Upper lobe of left lung (tissue), 4 donors: ENCODE measurements at regions not wholly inside any gene's neighbourhood (a gene's known extent, or its start where the extent isn't known, plus 50 kb on each side); places are given as distances from the start of the nearest gene placed in this dataset.

ENCODE experiments used
- EP300 ChIP-seq, 4 donors: sonication (generic); formaldehyde crosslinking; IDR thresholded peaks; one replicate each; pipeline ENCODE4 v1.5.1; 2017; ENCODE audit warnings: antibody characterized with exemption in 4 of 4, control low read depth in 2 of 4
- POLR2A ChIP-seq, 4 donors: fragments of 450-650 bp; IDR thresholded peaks; one replicate each; pipeline ENCODE4 v1.5.1; 2016 to 2017; ENCODE audit warnings: antibody characterized with exemption in 4 of 4, mild to moderate bottlenecking in 2 of 4
- POLR2AphosphoS5 ChIP-seq, 2 donors: sonication (generic); formaldehyde crosslinking; IDR thresholded peaks; one replicate each; pipeline ENCODE4 v1.5.1; 2017; ENCODE audit warnings: antibody characterized with exemption in 2 of 2
- TF ChIP-seq, protein P1 (sequence below), 6 experiments: fragments of 450-650 bp in 4 of 6; fragments of 200-600 bp in 2 of 6; sonication (generic) in 2 of 6; IDR thresholded peaks; one replicate each; pipeline ENCODE4 v1.5.1; 2016 to 2019; ENCODE audit warnings: antibody characterized with exemption in 6 of 6

DNA sequence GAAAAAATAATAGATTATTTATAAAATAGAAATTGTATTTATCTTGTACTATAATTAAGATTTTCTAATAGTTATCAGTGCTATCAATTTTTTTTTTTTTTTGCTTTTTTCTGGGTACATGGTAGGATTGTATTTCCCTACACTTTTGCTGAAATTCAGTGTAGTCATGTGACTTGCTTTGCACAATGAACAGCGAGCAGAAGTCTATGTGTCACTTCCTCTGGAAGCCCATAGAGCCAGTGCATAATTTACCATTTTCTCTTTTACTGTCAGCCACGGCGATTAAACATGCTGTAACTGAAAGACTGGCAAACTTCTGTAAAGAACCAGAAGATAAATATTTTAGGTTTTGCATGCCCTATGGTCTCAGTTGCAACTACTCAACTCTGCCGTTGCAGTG, 80.8 kb upstream of the PPP1R12A start:
- TF ChIP-seq, protein P1, sequence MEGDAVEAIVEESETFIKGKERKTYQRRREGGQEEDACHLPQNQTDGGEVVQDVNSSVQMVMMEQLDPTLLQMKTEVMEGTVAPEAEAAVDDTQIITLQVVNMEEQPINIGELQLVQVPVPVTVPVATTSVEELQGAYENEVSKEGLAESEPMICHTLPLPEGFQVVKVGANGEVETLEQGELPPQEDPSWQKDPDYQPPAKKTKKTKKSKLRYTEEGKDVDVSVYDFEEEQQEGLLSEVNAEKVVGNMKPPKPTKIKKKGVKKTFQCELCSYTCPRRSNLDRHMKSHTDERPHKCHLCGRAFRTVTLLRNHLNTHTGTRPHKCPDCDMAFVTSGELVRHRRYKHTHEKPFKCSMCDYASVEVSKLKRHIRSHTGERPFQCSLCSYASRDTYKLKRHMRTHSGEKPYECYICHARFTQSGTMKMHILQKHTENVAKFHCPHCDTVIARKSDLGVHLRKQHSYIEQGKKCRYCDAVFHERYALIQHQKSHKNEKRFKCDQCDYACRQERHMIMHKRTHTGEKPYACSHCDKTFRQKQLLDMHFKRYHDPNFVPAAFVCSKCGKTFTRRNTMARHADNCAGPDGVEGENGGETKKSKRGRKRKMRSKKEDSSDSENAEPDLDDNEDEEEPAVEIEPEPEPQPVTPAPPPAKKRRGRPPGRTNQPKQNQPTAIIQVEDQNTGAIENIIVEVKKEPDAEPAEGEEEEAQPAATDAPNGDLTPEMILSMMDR (IDR thresholded peaks at IDR 0.05): no peak
- TF ChIP-seq POLR2AphosphoS5 (IDR thresholded peaks at IDR 0.05) (no peak), EP300 (IDR thresholded peaks at IDR 0.05) (no peak), POLR2A (IDR thresholded peaks at IDR 0.05) (no peak)
